ENCODE measurements at regions not wholly inside any gene's neighbourhood (a gene's known extent, or its start where the extent isn't known, plus 50 kb on each side); places are given as distances from the start of the nearest gene placed in this dataset.
A peak's percentile ranks its signal among the peaks of the same experiment; 100 is the strongest.
"Not testable (repeated sequence)": the region's sequence is repeated elsewhere in the genome, so short reads cannot be mapped to it uniquely, and the experiment has no call there.

- peaks cover 0 to 17% (median 0%) of the 10 kb centered on the region in 5 donors for H3K4me1 ChIP-seq (ENCODE audit: control insufficient read depth in 5 of 5, insufficient read depth in 5 of 5, low read length in 5 of 5)
- no peaks in the 10 kb centered on the region for H3K9me3 ChIP-seq (ENCODE audit: control insufficient read depth in 4 of 4, insufficient read depth in 3 of 4, low read length in 3 of 4)
- H3K36me3 ChIP-seq (ENCODE audit: control insufficient read depth in 4 of 4, insufficient read depth in 4 of 4, low read length in 4 of 4): no peaks in the 10 kb centered on the region
- no peak overlapping the region for H3K4me3 ChIP-seq
- 39 to 64% methylated on average over 1 of the region's 1 CpG for WGBS, 2 donors
- H3K9ac ChIP-seq (ENCODE audit: insufficient read depth in 1 of 2, low read length in 2 of 2): no peak overlapping the region
- no peaks in the 10 kb centered on the region for H3K27me3 ChIP-seq (ENCODE audit: control insufficient read depth in 3 of 3, insufficient read depth in 3 of 3, low read length in 2 of 3)
- H3K27ac ChIP-seq (ENCODE audit: low read depth in 1 of 2, low read length in 1 of 2): no peak overlapping the region
- ATAC-seq (ENCODE audit: insufficient read depth, low FRiP score) (no peak), DNase-seq (peak in 2 of 3 donors; percentile 59 to 65)
- TF ChIP-seq CTCF (IDR thresholded peaks at IDR 0.05; ENCODE audit: control extremely low read depth, extremely low read depth): no peak
These were observed 56.9 kb upstream of the TNKS2 start for GRCh38 chr10:91741356-91741755.

- WGBS, 2 donors: 93 to 95% methylated on average over 6 of the region's 6 CpGs
- H3K9me3 ChIP-seq (ENCODE audit: control insufficient read depth in 4 of 4, insufficient read depth in 3 of 4, low read length in 3 of 4): no peaks in the 10 kb centered on the region
- no peak overlapping the region for H3K9ac ChIP-seq (ENCODE audit: insufficient read depth in 1 of 2, low read length in 2 of 2)
- no peak for DNase-seq
- H3K36me3 ChIP-seq (ENCODE audit: control insufficient read depth in 4 of 4, insufficient read depth in 4 of 4, low read length in 4 of 4): no peaks in the 10 kb centered on the region
- no peak overlapping the region for H3K4me3 ChIP-seq
- no peak for ATAC-seq (ENCODE audit: insufficient read depth, low FRiP score)
- peaks cover 0 to 17% (median 0%) of the 10 kb centered on the region in 5 donors for H3K4me1 ChIP-seq (ENCODE audit: control insufficient read depth in 5 of 5, insufficient read depth in 5 of 5, low read length in 5 of 5)
- no peak overlapping the region for H3K27ac ChIP-seq (ENCODE audit: low read depth in 1 of 2, low read length in 1 of 2)
- no peak for TF ChIP-seq CTCF (IDR thresholded peaks at IDR 0.05; ENCODE audit: control extremely low read depth, extremely low read depth)
- no peaks in the 10 kb centered on the region for H3K27me3 ChIP-seq (ENCODE audit: control insufficient read depth in 3 of 3, insufficient read depth in 3 of 3, low read length in 2 of 3)
These were observed 57.8 kb upstream of the TNKS2 start for GRCh38 chr10:91740353-91740924.

- H3K4me3 ChIP-seq; H3K36me3 ChIP-seq (ENCODE audit: control insufficient read depth in 4 of 4, insufficient read depth in 4 of 4, low read length in 4 of 4); DNase-seq; H3K27ac ChIP-seq (ENCODE audit: low read depth in 1 of 2, low read length in 1 of 2); H3K9ac ChIP-seq (ENCODE audit: insufficient read depth in 1 of 2, low read length in 2 of 2); H3K4me1 ChIP-seq (ENCODE audit: control insufficient read depth in 5 of 5, insufficient read depth in 5 of 5, low read length in 5 of 5); H3K9me3 ChIP-seq (ENCODE audit: control insufficient read depth in 4 of 4, insufficient read depth in 3 of 4, low read length in 3 of 4); H3K27me3 ChIP-seq (ENCODE audit: control insufficient read depth in 3 of 3, insufficient read depth in 3 of 3, low read length in 2 of 3); ATAC-seq (ENCODE audit: insufficient read depth, low FRiP score): not testable (repeated sequence)
- WGBS, 2 donors: 75 to 85% methylated on average over 3 of the region's 3 CpGs
These were observed 66.0 kb upstream of the TNKS2 start for GRCh38 chr10:91732265-91732664.

GRCh38 chr10:91729339-91729738 is 68.9 kb upstream of the TNKS2 start:
- DNase-seq; H3K9ac ChIP-seq (ENCODE audit: insufficient read depth in 1 of 2, low read length in 2 of 2): not testable (repeated sequence)

More at GRCh38 chr10:91729339-91729738, 68.9 kb upstream of the TNKS2 start:
- H3K4me3 ChIP-seq; H3K27me3 ChIP-seq (ENCODE audit: control insufficient read depth in 3 of 3, insufficient read depth in 3 of 3, low read length in 2 of 3); H3K4me1 ChIP-seq (ENCODE audit: control insufficient read depth in 5 of 5, insufficient read depth in 5 of 5, low read length in 5 of 5); H3K36me3 ChIP-seq (ENCODE audit: control insufficient read depth in 4 of 4, insufficient read depth in 4 of 4, low read length in 4 of 4); ATAC-seq (ENCODE audit: insufficient read depth, low FRiP score); H3K27ac ChIP-seq (ENCODE audit: low read depth in 1 of 2, low read length in 1 of 2); H3K9me3 ChIP-seq (ENCODE audit: control insufficient read depth in 4 of 4, insufficient read depth in 3 of 4, low read length in 3 of 4): not testable (repeated sequence)

Data from lung (tissue), 11 donors.